Thoracic aorta (tissue), 2 donors: ENCODE measurements at regions not wholly inside any gene's neighbourhood (a gene's known extent, or its start where the extent isn't known, plus 50 kb on each side); places are given as distances from the start of the nearest gene placed in this dataset.

Experiments
- ATAC-seq: fragments of 150-250 bp; one replicate; pipeline ENCODE4 v1.8.0; 2017; ENCODE audit warnings: low read depth; ENCODE audit not compliant: insufficient number of reproducible peaks, low FRiP score
- DNase-seq: peaks from one replicate; pipeline ENCODE4 v3.0.0-alpha.2; 2020; ENCODE audit warnings: low spot score
- H3K27ac ChIP-seq, 2 donors: fragments of 200-600 bp; sonication (generic); 1 replicate in 1 of 2; 2 replicates in 1 of 2; pipeline ENCODE4 v1.5.1; 2016; ENCODE audit warnings: mild to moderate bottlenecking in 2 of 2, moderate library complexity in 2 of 2
- H3K27me3 ChIP-seq: fragments of 200-600 bp; sonication (generic); replicated peaks from 2 replicates; pipeline ENCODE4 v1.6.0; 2016; ENCODE audit warnings: mild to moderate bottlenecking; ENCODE audit not compliant: insufficient read depth
- H3K36me3 ChIP-seq: fragments of 200-600 bp; sonication (generic); one replicate; pipeline ENCODE4 v1.5.1; 2016
- H3K4me1 ChIP-seq, 2 donors: fragments of 200-600 bp; sonication (generic); 1 replicate in 1 of 2; 2 replicates in 1 of 2; pipeline versions ENCODE4 v1.5.1 to v1.6.0; 2016; ENCODE audit warnings: low read depth in 2 of 2, mild to moderate bottlenecking in 1 of 2; ENCODE audit not compliant: control insufficient read depth in 1 of 2
- H3K4me3 ChIP-seq: fragments of 200-600 bp; sonication (generic); 2 replicates; pipeline ENCODE4 v1.5.1; 2016; ENCODE audit warnings: mild to moderate bottlenecking
- H3K9me3 ChIP-seq: fragments of 200-600 bp; sonication (generic); 2 replicates; pipeline ENCODE4 v1.5.1; 2016
- TF ChIP-seq, protein P1 (sequence below): fragments of 200-600 bp; sonication (generic); IDR thresholded peaks from one replicate; pipeline ENCODE4 v1.5.1; 2019; ENCODE audit warnings: antibody characterized with exemption

DNA sequence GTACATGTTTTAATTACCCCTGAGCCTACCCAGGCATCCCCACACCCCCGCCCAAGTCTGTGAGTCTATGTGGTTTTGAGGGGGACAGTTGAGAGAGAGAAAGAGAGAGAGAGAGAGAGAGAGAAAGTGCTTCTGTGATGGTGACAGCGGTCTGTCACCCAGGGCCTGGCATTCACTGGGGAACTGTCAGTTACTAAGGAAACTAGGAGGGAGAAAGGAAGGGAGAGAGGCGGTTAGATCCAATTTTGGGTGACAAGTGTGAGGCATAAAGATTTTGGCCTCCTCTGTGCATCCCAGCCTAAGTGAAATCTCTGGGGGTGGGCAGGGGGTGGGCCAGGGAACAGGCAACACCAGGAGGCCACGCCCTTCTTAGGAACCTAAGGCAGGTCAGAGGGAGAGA, 498.3 kb downstream of the BUD13 start:
- no peak for DNase-seq
- Histone ChIP-seq H3K4me1 (no peaks in the 10 kb centered on the region), H3K27me3 (no peaks in the 10 kb centered on the region), H3K4me3 (no peak overlapping the region), H3K9me3 (no peaks in the 10 kb centered on the region), H3K36me3 (no peaks in the 10 kb centered on the region), H3K27ac (no peak overlapping the region)
- TF ChIP-seq, protein P1, sequence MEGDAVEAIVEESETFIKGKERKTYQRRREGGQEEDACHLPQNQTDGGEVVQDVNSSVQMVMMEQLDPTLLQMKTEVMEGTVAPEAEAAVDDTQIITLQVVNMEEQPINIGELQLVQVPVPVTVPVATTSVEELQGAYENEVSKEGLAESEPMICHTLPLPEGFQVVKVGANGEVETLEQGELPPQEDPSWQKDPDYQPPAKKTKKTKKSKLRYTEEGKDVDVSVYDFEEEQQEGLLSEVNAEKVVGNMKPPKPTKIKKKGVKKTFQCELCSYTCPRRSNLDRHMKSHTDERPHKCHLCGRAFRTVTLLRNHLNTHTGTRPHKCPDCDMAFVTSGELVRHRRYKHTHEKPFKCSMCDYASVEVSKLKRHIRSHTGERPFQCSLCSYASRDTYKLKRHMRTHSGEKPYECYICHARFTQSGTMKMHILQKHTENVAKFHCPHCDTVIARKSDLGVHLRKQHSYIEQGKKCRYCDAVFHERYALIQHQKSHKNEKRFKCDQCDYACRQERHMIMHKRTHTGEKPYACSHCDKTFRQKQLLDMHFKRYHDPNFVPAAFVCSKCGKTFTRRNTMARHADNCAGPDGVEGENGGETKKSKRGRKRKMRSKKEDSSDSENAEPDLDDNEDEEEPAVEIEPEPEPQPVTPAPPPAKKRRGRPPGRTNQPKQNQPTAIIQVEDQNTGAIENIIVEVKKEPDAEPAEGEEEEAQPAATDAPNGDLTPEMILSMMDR: no peak
- no peak for ATAC-seq

DNA sequence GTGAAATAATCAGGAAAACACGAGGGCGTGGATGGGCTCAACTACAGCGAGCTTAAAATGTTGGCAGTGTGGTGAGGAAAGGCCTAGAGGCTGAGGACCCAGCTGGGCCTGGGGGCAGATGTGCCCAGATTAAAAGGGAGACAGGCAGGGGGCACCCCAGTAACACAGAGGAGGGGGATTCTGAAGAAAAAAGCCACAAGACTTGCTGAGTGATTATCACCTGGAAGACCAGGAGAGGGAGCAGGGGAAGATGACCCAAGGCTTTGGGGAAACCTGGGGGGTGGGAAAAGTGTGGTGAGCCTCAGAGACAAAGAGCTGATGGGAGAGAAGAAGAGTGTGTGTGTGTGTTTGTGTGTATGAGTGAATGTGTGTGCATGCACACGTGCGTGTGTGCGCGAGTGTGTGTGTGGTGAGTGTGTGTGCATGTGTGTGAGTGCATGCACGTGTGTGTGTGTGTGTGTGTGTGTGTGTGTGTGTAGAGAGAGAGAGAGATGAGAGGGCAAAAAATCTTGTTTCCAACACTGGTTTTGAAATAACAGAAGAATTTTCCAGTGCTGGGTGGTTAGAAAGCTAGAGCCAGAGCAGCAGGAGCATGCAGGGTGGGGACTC, 500.5 kb downstream of the BUD13 start:
- no peaks in the 10 kb centered on the region for H3K9me3 ChIP-seq
- ATAC-seq: no peak
- TF ChIP-seq, protein P1: no peak

DNA sequence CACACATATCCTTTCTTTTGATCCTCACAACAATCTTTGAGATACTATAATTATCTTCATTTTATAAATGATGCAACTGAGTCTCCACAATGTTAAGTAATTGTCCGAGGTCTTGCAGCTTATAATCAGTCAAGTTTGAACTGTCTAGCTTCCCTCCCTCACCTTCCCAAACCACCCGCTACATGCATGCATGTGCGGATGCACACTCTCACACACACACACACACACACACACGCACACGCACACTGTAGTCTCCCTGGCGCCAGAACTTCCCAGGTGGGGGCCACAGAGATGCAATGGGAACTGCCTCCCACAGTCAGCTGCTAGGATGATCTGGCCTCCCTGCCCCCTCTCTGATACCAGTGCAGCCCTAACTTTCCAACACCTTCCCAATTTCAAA, 501.3 kb downstream of the BUD13 start:
- no peaks in the 10 kb centered on the region for H3K4me1 ChIP-seq
- no peak for DNase-seq
- TF ChIP-seq, protein P1: no peak
- ATAC-seq: no peak
- no peak overlapping the region for H3K4me3 ChIP-seq
- H3K9me3 ChIP-seq: no peaks in the 10 kb centered on the region
- no peaks in the 10 kb centered on the region for H3K36me3 ChIP-seq
- no peaks in the 10 kb centered on the region for H3K27me3 ChIP-seq
- H3K27ac ChIP-seq: no peak overlapping the region

More for the DNA sequence above, 500.5 kb downstream of the BUD13 start:
- no peaks in the 10 kb centered on the region for H3K27me3 ChIP-seq
- DNase-seq: no peak
- no peak overlapping the region for H3K27ac ChIP-seq
- H3K36me3 ChIP-seq: no peaks in the 10 kb centered on the region
- H3K4me1 ChIP-seq: no peaks in the 10 kb centered on the region
- H3K4me3 ChIP-seq: no peak overlapping the region

DNA sequence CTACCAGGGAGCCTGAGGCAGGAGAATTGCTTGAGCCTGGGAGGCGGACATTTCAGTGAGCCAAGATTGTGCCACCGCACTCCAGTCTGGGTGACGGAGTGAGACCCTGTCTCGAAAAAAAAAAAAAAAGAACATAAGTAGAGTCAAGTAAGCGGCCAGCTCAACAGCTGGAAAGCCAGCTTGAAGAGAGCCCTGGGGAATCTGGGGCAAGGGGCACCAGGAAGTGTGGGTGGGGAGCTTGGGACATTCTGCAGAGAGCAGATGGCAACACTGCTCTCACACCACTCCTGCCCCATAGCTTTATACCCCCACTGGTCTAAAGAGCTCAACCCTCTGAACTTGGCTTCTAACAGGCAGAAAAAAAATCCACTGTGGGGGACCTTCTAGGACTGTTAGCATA, 505.6 kb downstream of the BUD13 start:
- Histone ChIP-seq H3K27ac (no peak overlapping the region), H3K36me3 (no peaks in the 10 kb centered on the region), H3K4me3 (no peak overlapping the region), H3K9me3 (no peaks in the 10 kb centered on the region), H3K4me1 (no peaks in the 10 kb centered on the region), H3K27me3 (no peaks in the 10 kb centered on the region)
- DNase-seq (no peak), ATAC-seq (no peak)
- TF ChIP-seq, protein P1: no peak

DNA sequence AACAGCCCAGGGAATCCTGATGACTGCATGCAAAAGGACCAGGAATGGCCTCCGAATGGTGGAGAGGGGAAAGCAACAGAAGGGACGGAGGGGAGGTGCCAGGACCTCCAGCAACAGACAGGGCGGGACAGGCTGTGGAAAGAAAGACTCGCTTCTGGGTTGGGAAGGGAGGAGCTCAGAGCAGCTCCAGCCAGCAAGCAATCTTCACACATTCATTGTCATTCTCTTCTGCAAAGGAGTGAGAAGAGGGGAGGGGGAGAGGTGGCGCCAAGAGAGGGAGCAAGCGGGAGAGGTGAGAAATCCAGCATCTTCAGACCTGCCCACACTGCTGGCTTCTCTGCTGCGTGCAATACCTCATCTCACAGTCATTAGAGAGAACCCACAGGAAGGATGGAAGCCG, 509.0 kb downstream of the BUD13 start:
- Histone ChIP-seq H3K4me1 (no peaks in the 10 kb centered on the region), H3K27me3 (no peaks in the 10 kb centered on the region), H3K36me3 (no peaks in the 10 kb centered on the region), H3K9me3 (no peaks in the 10 kb centered on the region), H3K27ac (no peak overlapping the region), H3K4me3 (no peak overlapping the region)
- ATAC-seq (no peak), DNase-seq (no peak)
- TF ChIP-seq, protein P1: no peak
